Activated CD4-positive, alpha-beta T cell treated with anti-CD3 and anti-CD28 coated beads, Interleukin-2, amount 10 ng/mL, durations not matched to agents 24 days and 14 days (primary cell): ENCODE measurements at regions not wholly inside any gene's neighbourhood (a gene's known extent, or its start where the extent isn't known, plus 50 kb on each side); places are given as distances from the start of the nearest gene placed in this dataset.
A peak's percentile ranks its signal among the peaks of the same experiment; 100 is the strongest.

Source experiments
- DNase-seq: peaks from one replicate; pipeline ENCODE4 v3.0.0; 2022
- H3K27ac Mint-ChIP-seq: one replicate; pipeline ENCODE4 v1.8.0; 2022; ENCODE audit warnings: mild to moderate bottlenecking, mixed read lengths
- H3K27me3 Mint-ChIP-seq: one replicate; pipeline ENCODE4 v1.8.0; 2022; ENCODE audit warnings: mixed read lengths
- H3K36me3 Mint-ChIP-seq: one replicate; pipeline ENCODE4 v1.8.0; 2022; ENCODE audit warnings: low read depth, mild to moderate bottlenecking, mixed read lengths
- H3K4me1 Mint-ChIP-seq: one replicate; pipeline ENCODE4 v1.8.0; 2021; ENCODE audit warnings: mixed read lengths
- H3K4me3 Mint-ChIP-seq: one replicate; pipeline ENCODE4 v1.8.0; 2022; ENCODE audit warnings: mild to moderate bottlenecking, moderate library complexity, mixed read lengths
- H3K9me3 Mint-ChIP-seq: one replicate; pipeline ENCODE4 v1.8.0; 2021; ENCODE audit warnings: mixed read lengths
- intact Hi-C: fragments of 100-400 bp; cut with micrococcal nuclease; formaldehyde crosslinking; loops from one replicate; pipeline ENCODE4 v1.15.1; 2023

DNA sequence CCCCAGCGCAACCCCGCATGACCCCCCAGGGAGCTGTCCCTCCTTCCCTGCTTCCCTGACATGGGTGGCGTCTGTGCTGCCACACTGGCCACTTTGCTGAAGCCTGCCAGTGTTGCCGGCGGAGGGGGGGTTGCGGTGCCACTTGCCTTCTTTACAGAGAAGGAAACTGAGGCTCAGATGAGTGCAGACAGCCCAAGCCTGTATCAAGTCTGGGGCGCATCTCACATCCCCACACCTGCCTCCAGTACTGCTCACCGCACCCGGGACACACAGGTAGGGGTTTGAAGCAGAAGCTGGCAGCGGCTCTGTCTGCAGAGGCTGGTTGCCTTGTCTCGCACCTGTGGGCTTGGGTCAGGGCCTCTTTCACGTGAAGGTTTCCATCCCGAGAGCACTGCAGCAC is 104.7 kb upstream of the RTL1 start:
- intact Hi-C loops = no loop called here
- H3K36me3 Mint-ChIP-seq = no peaks in the 10 kb centered on the region
- H3K4me3 Mint-ChIP-seq = no peak overlapping the region
- H3K27ac Mint-ChIP-seq = no peak overlapping the region
- no peaks in the 10 kb centered on the region for H3K9me3 Mint-ChIP-seq
- no peak for DNase-seq
- H3K4me1 Mint-ChIP-seq = peaks cover 4% of the 10 kb centered on the region
- peaks cover 9% of the 10 kb centered on the region for H3K27me3 Mint-ChIP-seq

- intact Hi-C loops = no loop called here
- DNase-seq = peak; percentile 41
- Mint-ChIP-seq H3K36me3 (no peaks in the 10 kb centered on the region), H3K4me1 (peaks cover 4% of the 10 kb centered on the region), H3K27ac (no peak overlapping the region), H3K4me3 (no peak overlapping the region), H3K27me3 (peaks cover 9% of the 10 kb centered on the region), H3K9me3 (no peaks in the 10 kb centered on the region)
Observed at GRCh38 chr14:101008631-101009336, 105.3 kb upstream of the RTL1 start.

DNA sequence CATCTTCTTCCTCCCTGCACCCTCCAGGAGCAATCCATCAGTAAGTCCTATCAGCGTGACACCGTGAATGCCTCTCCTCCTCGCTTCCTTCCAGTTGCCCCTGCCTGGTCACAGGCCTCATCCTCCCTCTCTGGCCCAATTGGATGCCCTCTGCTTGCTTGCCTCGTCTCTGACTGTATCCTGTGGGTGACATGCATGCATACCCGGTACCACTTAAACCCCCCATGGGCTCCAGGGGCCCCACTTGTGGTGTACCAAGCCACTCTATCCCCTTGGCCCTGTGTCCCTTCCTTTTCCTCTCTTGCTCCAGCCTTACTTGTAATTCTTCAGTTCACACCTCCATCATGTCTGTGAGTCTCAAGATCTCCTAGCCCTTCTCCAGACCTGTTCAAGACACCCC is 106.0 kb upstream of the RTL1 start:
- H3K27me3 Mint-ChIP-seq = peaks cover 7% of the 10 kb centered on the region
- no peaks in the 10 kb centered on the region for H3K36me3 Mint-ChIP-seq
- intact Hi-C loops = no loop called here
- H3K4me3 Mint-ChIP-seq = no peak overlapping the region
- H3K4me1 Mint-ChIP-seq = peaks cover 4% of the 10 kb centered on the region
- no peak overlapping the region for H3K27ac Mint-ChIP-seq
- DNase-seq = peak; percentile 49
- H3K9me3 Mint-ChIP-seq = no peaks in the 10 kb centered on the region

- Mint-ChIP-seq H3K4me3 (no peak overlapping the region), H3K36me3 (no peaks in the 10 kb centered on the region), H3K27me3 (peaks cover 6% of the 10 kb centered on the region), H3K4me1 (peaks cover 4% of the 10 kb centered on the region), H3K9me3 (no peaks in the 10 kb centered on the region), H3K27ac (no peak overlapping the region)
- DNase-seq = peak; percentile 32
- intact Hi-C loops = no loop called here
Observed at GRCh38 chr14:101010293-101010692, 106.8 kb upstream of the RTL1 start.

DNA sequence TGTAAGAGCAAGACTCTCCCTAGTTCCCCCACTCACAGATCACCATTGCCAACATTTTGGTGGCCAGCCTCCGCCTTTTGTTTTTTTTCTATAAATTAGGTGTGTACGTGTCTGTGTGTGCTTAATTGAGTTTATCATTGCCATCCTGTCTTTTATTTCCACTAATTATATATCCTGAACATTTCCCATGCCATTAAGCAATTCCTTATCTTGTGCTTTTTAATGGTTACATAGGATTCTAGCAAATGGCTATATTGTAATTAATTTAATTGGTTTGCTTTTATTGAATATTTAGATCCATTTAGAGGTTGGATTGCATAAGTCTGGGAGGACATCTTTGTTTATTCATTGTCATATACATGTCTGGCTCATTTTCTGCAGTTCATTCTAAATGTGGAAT is 107.3 kb upstream of the RTL1 start:
- H3K4me3 Mint-ChIP-seq = no peak overlapping the region
- intact Hi-C loops = no loop called here
- H3K4me1 Mint-ChIP-seq = peaks cover 2% of the 10 kb centered on the region
- no peaks in the 10 kb centered on the region for H3K36me3 Mint-ChIP-seq
- H3K9me3 Mint-ChIP-seq = no peaks in the 10 kb centered on the region
- no peak for DNase-seq
- no peak overlapping the region for H3K27ac Mint-ChIP-seq
- H3K27me3 Mint-ChIP-seq = peaks cover 5% of the 10 kb centered on the region

DNA sequence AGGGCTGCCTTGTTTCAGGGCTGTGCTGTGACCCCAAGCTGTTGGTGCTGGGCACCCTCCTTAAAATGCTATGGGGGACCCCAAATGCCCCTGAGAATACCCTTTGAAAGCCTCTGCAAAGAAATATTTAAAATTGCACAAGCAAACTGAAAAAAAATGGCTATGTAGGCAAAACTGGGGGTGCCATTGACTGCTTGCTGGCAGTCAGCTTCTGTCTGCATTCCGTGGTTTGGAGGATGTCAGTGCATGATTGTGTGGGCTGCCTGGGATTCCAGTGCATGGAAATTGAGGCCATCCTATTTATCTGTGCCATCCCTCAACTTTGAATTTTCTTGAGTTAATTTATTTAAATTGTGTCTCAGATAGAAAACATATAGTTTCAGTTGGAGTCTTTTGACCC is 113.7 kb upstream of the RTL1 start:
- Mint-ChIP-seq H3K27ac (no peak overlapping the region), H3K4me1 (no peaks in the 10 kb centered on the region), H3K9me3 (peaks cover 13% of the 10 kb centered on the region), H3K4me3 (no peak overlapping the region), H3K36me3 (no peaks in the 10 kb centered on the region), H3K27me3 (peaks cover 4% of the 10 kb centered on the region)
- DNase-seq = no peak
- intact Hi-C loops = no loop called here

- no peaks in the 10 kb centered on the region for H3K36me3 Mint-ChIP-seq
- H3K4me3 Mint-ChIP-seq = no peak overlapping the region
- no peaks in the 10 kb centered on the region for H3K4me1 Mint-ChIP-seq
- DNase-seq = no peak
- H3K27ac Mint-ChIP-seq = no peak overlapping the region
- peaks cover 4% of the 10 kb centered on the region for H3K27me3 Mint-ChIP-seq
- peaks cover 13% of the 10 kb centered on the region for H3K9me3 Mint-ChIP-seq
- intact Hi-C loops = no loop called here
Observed at GRCh38 chr14:101017806-101018560, 114.5 kb upstream of the RTL1 start.

DNA sequence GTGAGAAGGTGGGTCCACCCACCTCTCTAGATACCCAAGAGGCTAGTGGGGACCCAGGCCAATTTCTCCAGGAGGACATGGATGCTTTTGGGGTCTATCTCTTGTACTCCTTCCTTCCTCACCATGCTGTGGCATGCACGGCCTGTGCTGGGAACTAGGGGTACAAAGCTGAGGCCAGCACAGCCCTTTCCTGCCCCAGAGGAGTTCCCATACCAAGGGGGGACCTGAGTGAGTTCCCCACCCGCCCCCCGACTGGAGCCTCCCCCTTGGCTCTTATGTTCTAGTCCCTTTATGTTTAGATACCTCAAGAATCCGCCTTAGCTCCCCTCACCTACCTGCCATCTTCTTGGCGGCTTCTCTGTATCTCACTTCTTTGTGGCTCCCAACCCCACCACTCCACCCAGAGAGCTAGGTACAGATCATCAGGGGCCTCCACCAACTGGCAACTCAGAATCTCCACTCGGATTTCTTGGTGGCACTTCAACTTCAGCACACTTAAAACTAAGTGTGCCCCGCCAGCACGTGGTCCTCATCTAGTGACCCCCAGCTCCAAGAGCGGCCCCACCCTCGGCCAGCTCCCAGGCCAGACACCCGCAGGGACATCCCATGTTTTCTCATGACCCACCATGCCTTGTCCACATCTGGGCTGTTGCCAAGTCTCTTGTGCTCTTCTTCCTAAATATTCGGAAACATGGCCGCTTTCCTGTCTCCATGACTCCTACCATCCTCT is 115.2 kb upstream of the RTL1 start:
- H3K4me3 Mint-ChIP-seq = no peak overlapping the region
- H3K36me3 Mint-ChIP-seq = no peaks in the 10 kb centered on the region
- H3K4me1 Mint-ChIP-seq = no peaks in the 10 kb centered on the region
- H3K27ac Mint-ChIP-seq = no peak overlapping the region
- H3K9me3 Mint-ChIP-seq = peaks cover 13% of the 10 kb centered on the region
- intact Hi-C loops = no loop called here
- peaks cover 4% of the 10 kb centered on the region for H3K27me3 Mint-ChIP-seq
- no peak for DNase-seq

GRCh38 chr14:101019541-101019940 is 116.0 kb upstream of the RTL1 start:
- intact Hi-C loops = no loop called here
- no peak overlapping the region for H3K27ac Mint-ChIP-seq
- H3K27me3 Mint-ChIP-seq = peaks cover 4% of the 10 kb centered on the region
- H3K9me3 Mint-ChIP-seq = peaks cover 13% of the 10 kb centered on the region
- H3K4me1 Mint-ChIP-seq = no peaks in the 10 kb centered on the region
- H3K4me3 Mint-ChIP-seq = no peak overlapping the region
- no peak for DNase-seq
- H3K36me3 Mint-ChIP-seq = no peaks in the 10 kb centered on the region

DNA sequence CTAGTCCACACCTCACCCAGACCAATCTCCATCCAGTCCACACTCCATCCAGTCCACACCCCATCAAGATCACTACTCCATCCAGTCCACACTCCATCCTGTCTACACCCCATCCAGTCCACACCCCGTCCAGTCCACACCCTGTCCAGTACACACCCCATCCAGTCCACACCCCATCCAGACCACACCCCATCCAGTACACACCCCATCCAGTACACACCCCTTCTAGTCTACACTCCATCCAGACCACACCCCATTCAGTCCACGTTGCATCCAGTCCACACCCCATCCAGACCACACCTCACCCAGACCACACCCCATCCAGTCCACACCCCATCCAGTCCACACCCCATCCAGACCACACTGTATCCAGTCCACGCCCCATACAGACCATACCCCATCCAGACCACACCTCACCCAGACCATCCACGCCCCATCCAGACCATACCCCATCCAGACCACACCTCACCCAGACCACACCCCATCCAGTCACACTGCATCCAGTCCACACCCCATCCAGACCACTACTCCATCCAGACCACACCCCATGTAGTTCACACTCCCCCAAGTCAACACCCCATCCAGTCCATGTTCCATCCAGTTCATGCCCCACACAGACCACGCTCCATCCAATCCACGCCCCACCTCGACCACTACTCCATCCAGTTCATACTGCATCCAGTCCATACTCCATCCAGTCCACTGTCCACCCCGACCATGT is 116.6 kb upstream of the RTL1 start:
- Mint-ChIP-seq H3K4me3 (no peak overlapping the region), H3K4me1 (no peaks in the 10 kb centered on the region), H3K27me3 (peaks cover 4% of the 10 kb centered on the region), H3K9me3 (peaks cover 13% of the 10 kb centered on the region), H3K36me3 (no peaks in the 10 kb centered on the region), H3K27ac (no peak overlapping the region)
- DNase-seq = no peak
- intact Hi-C loops = no loop called here

GRCh38 chr14:101020834-101021370 is 117.4 kb upstream of the RTL1 start:
- intact Hi-C loops = no loop called here
- DNase-seq = no peak
- Mint-ChIP-seq H3K27ac (no peak overlapping the region), H3K4me3 (no peak overlapping the region), H3K27me3 (peaks cover 4% of the 10 kb centered on the region), H3K36me3 (no peaks in the 10 kb centered on the region), H3K9me3 (peaks cover 13% of the 10 kb centered on the region), H3K4me1 (no peaks in the 10 kb centered on the region)

DNA sequence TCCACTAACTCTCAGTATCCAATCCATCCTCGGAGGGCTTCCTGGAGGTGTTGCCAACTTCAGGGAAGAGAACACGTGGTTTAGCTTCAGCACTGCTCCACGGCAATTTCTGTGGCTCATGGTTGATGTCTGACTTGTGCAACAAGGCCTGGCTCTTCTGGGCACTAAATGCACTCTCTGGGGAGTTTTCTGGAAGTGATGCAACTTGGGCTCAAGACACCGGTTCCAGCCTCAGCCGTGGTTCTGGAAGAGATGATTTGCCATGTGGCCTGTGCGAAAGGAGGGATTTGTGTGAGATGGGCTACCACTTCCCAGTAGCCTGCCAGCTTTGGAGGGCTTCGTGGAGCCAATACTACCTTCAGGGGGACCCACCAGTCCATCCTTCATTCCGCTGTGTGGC is 118.6 kb upstream of the RTL1 start:
- peaks cover 13% of the 10 kb centered on the region for H3K9me3 Mint-ChIP-seq
- no peak for DNase-seq
- intact Hi-C loops = no loop called here
- no peak overlapping the region for H3K27ac Mint-ChIP-seq
- no peaks in the 10 kb centered on the region for H3K36me3 Mint-ChIP-seq
- H3K4me3 Mint-ChIP-seq = no peak overlapping the region
- H3K4me1 Mint-ChIP-seq = no peaks in the 10 kb centered on the region
- no peaks in the 10 kb centered on the region for H3K27me3 Mint-ChIP-seq

- H3K4me1 Mint-ChIP-seq = no peaks in the 10 kb centered on the region
- H3K4me3 Mint-ChIP-seq = no peak overlapping the region
- no peaks in the 10 kb centered on the region for H3K27me3 Mint-ChIP-seq
- intact Hi-C loops = no loop called here
- H3K36me3 Mint-ChIP-seq = no peaks in the 10 kb centered on the region
- H3K9me3 Mint-ChIP-seq = peaks cover 13% of the 10 kb centered on the region
- no peak overlapping the region for H3K27ac Mint-ChIP-seq
- DNase-seq = no peak
Observed at GRCh38 chr14:101022916-101023435, 119.5 kb upstream of the RTL1 start.
